ENCODE measurements at regions not wholly inside any gene's neighbourhood (a gene's known extent, or its start where the extent isn't known, plus 50 kb on each side); places are given as distances from the start of the nearest gene placed in this dataset.
"Not testable (repeated sequence)": the region's sequence is repeated elsewhere in the genome, so short reads cannot be mapped to it uniquely, and the experiment has no call there.

GRCh38 chr9:100639854-100640253 is 62.0 kb downstream of the CAVIN4 start:
- DNase-seq (ENCODE audit: low read depth), result no peak

GRCh38 chr9:100640447-100641050 is 62.7 kb downstream of the CAVIN4 start:
- no peak for DNase-seq (ENCODE audit: low read depth)

- DNase-seq (ENCODE audit: low read depth), result no peak
These were observed 63.3 kb downstream of the CAVIN4 start for GRCh38 chr9:100641166-100641565.

DNA sequence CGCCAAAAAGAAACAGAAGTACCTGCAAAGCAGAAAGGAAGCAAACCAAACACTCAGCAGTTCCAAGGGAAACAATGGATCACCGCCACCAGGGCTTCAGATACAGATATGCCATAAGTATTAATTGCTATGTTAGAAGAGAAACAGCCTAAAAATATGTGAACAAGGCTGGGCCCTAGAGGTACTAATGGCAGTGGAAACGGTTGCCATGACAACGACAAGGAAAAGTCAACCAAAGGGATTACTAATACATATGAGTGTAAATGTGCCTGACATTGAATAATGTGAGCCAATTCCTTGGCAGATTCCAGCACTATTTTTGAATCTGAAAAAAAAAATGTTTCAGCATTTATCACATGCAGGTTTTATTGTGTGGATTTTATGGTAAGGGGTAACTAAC is 75.0 kb downstream of the CAVIN4 start:
- no peak for DNase-seq (ENCODE audit: low read depth)

DNA sequence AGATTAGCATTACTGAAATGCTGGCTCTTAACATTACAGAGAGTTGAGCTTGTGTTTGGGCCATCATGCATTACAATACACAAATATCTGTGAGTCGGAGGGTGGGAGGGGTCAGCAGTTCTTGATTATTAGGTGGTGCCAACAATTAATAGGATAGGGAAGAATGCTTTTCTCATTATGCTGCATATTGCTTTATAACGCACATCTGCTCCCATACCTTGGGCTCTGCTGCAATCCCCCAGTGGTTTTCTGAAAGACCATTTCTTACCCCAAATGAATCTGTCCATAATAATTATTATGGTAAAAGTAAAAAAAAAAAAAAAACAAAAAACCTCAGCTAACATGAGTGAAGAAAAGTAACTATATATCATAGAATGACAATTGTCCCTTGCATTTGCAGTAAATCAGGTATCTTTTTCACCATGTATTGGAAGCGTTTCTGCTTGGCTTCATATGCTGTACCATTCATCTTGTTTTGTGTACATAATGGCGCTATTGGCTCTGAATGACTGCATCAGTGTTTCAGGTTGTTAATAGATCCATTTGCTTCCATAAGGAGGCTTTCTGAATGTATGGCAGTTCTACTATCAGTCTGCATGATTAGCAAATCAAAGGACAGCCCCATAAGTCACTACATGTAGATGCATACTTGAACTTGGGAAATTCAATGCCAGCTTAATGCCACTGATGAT is 75.9 kb downstream of the CAVIN4 start:
- no peak for DNase-seq (ENCODE audit: low read depth)

DNA sequence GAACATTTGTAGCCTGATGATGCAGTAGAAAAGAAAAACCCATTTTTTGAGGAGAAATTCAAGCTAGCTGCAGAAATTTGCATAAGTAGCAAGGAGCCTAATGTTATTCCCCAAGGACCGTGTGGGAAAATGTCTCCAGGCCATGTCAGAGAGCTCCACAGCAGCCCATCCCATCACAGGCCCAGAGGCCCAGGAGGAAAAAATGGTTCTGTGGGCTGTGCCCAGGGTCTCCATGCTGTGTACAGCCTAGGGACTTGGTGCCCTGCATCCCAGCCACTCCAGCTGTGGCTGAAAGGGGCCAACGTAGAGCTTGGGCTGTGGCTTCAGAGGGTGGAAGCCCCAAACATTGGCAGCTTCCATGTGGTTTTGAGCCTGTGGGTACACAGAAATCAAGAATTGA is 79.0 kb downstream of the CAVIN4 start:
- not testable (repeated sequence) for DNase-seq (ENCODE audit: low read depth)

GRCh38 chr9:100661668-100662067 is 83.8 kb downstream of the CAVIN4 start:
- no peak for DNase-seq (ENCODE audit: low read depth)

- no peak for DNase-seq (ENCODE audit: low read depth)
These were observed 84.2 kb downstream of the CAVIN4 start for GRCh38 chr9:100662122-100662521.

- no peak for DNase-seq (ENCODE audit: low read depth)
These were observed 89.6 kb downstream of the CAVIN4 start for GRCh38 chr9:100667448-100667847.

DNA sequence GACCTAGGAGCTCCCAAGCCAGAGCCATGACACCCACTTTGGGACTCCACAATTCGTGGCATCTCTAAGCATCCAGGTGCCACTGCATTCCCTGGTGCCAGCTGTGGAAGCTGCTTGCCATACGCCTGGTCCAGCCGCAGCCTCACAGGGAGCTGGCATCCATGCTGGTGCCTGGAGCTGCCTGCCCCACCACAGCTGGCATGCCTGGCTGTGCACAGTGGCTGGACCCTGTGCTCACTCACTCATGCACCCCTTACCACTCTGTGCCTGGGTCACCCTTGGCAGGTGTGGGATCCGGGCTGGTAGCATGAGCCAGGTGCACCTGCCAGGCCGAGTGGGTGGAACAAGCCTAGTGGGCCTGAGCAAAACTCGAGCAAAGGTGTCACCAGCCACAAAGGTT is 90.1 kb downstream of the CAVIN4 start:
- no peak for DNase-seq (ENCODE audit: low read depth)

- no peak for DNase-seq (ENCODE audit: low read depth)
These were observed 92.1 kb downstream of the CAVIN4 start for GRCh38 chr9:100669968-100670367.

DNA sequence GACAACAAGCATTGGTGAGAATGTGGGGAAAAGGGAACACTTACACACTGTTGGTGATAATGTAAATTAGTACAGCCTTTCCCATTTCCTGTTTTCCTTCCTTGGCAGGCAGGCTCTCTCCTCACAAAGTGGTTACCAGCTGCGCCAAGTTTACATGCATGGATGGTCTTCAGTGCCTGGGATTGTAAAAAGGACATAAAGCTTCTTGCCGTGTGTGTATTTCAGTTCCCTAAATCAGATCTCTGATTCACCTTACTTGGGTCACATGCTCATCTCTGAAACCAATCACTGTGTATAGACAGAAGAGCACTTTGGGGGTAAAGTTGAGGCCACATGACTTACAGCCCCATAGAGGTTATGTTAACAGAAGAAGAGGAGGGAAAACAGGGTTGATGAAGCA is 92.8 kb downstream of the CAVIN4 start:
- DNase-seq (ENCODE audit: low read depth), result no peak

DNA sequence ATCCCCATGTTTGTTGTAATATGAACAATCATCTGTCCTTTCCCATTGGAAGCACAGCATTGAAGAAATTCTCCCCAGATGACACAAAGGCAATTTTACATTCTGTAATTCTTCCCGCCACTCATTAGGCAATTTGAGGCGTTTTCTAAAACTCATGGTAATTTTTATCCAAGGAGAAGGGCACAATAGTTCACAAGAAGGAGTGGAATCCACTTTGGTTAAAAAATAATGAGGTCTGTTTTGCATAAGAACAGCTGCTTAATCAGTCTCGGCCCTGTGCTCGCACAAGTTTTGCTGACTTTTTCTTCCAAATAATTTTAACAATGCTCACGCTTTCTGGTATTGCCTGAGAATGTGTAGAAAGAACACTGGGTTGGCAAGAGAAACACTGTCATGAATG is 94.0 kb downstream of the CAVIN4 start:
- no peak for DNase-seq (ENCODE audit: low read depth)

DNA sequence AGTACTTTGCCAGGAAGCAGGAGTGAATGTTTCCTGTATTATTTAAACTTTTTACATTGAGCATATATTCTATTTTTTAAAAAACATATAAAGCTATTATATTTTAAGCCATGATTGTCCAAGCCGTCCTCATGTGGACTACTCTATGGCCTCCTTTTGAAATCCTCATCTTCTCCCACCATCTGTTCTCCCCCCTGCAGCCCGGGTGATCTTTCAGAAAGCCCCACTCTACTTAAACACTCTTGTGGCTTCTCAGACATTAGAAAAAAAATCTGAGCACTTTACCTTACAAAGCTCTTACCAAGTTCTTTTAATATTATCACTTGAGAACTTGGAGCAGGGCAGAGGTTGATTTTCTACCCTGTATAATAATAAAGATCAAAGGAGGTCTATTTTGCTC is 95.4 kb downstream of the CAVIN4 start:
- DNase-seq (ENCODE audit: low read depth), result no peak

GRCh38 chr9:100674419-100675122 is 96.7 kb downstream of the CAVIN4 start:
- no peak for DNase-seq (ENCODE audit: low read depth)

GRCh38 chr9:100679834-100680233 is 102.0 kb downstream of the CAVIN4 start:
- no peak for DNase-seq (ENCODE audit: low read depth)

- DNase-seq (ENCODE audit: low read depth), result no peak
These were observed 108.5 kb downstream of the CAVIN4 start for GRCh38 chr9:100686420-100686819.

DNA sequence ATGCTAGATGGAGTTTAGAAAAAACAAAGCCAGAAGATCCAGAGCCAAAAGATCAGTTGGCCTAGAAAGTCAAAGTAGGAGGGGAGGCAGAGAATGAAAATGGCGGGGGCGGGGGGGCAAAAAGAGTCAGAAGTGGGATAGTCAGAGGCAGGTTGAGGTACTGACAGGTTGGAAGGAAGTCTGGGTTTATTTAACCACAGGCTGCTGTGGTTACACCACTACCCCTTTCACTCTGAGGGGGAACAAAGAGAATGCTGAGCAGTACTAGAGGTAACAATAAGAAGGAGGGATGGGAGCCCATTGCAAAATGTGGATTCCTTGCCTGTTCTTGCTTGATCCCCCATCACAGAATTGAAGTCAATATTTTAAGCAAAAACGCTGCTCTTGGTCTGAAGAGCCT is 111.8 kb downstream of the CAVIN4 start:
- DNase-seq (ENCODE audit: low read depth), result no peak

DNA sequence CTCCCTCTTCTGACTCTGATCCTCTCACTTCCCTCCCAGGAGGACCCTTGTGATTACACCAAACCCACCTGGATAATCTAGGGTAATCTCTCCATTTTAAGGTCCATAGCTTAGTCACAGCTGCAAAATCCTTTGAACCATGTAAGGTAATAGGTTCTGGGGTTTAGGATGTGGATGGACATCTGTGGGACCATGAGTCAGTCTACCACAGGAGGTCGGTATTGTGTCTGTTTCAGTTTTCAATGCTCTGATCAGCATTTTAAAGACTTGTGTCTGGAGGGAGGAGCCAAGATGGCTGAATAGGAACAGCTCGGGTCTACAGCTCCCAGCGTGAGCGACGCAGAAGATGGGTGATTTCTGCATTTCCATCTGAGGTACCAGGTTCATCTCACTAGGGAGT is 112.6 kb downstream of the CAVIN4 start:
- no peak for DNase-seq (ENCODE audit: low read depth)

DNA sequence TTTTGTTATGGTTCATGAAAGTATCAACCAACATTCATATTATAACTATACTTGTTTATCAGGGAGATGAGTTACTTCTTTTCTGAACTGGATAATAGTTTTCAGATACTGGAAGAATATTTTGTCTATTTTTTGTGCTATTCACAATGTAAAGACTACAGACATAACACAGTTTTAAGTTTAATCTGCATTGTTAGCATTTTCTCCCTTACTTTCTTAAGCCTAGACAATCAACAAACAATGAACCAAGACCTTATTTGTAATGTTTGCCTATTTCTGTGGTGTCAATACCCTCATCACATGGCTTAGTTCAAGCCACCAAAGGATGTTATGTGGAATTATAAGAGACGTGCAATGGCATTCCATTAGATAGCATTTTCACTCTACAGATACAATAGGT is 119.5 kb downstream of the CAVIN4 start:
- no peak for DNase-seq (ENCODE audit: low read depth)

GRCh38 chr9:100698945-100699344 is 121.1 kb downstream of the CAVIN4 start:
- DNase-seq (ENCODE audit: low read depth), result no peak

DNA sequence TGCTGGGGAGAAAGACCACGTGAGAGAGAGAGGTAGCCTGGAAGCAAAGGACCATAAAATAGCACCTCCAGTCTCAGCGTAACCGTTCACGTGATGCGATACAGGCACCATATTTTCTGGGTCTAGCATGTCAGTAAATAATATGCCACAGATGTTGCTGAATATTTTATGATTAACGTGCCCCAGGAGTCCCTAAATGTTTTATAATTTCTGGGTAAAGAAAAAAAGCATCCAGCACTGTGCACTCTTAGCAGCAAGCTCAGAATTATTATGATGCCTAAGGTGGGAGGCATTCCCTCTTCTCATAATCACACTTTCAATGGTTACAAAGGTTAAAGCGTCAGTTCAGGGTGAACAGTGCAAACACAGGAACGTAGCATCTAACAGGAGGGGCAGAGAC is 121.8 kb downstream of the CAVIN4 start:
- DNase-seq (ENCODE audit: low read depth), result no peak

- no peak for DNase-seq (ENCODE audit: low read depth)
These were observed 122.9 kb downstream of the CAVIN4 start for GRCh38 chr9:100700689-100701318.
